Prostate gland (tissue), 2 donors: ENCODE measurements at regions not wholly inside any gene's neighbourhood (a gene's known extent, or its start where the extent isn't known, plus 50 kb on each side); places are given as distances from the start of the nearest gene placed in this dataset.
A peak's percentile ranks its signal among the peaks of the same experiment; 100 is the strongest.

Experiments
- DNase-seq: peaks from one replicate; pipeline ENCODE4 v3.0.0-alpha.2; 2019; ENCODE audit warnings: low spot score
- H3K27ac ChIP-seq, 2 donors: fragments of 200-600 bp; sonication (generic); 2 replicates each; pipeline ENCODE4 v1.5.1; 2017 to 2019
- H3K27me3 ChIP-seq: fragments of 200-600 bp; sonication (generic); replicated peaks from 2 replicates; pipeline ENCODE4 v1.5.1; 2019; ENCODE audit not compliant: insufficient read depth
- H3K36me3 ChIP-seq, 2 donors: fragments of 200-600 bp; sonication (generic); 1 replicate in 1 of 2; 2 replicates in 1 of 2; pipeline versions ENCODE4 v1.5.1 to v1.8.1; 2017 to 2019
- H3K4me1 ChIP-seq: fragments of 200-600 bp; sonication (generic); replicated peaks from 2 replicates; pipeline ENCODE4 v1.5.1; 2019
- H3K4me3 ChIP-seq, 2 donors: fragments of 200-600 bp; sonication (generic); 2 replicates each; pipeline ENCODE4 v1.5.1; 2017 to 2019
- H3K9me3 ChIP-seq: fragments of 200-600 bp; sonication (generic); 2 replicates; pipeline ENCODE4 v1.5.1; 2017
- CTCF ChIP-seq, 4 experiments: fragments of 200-600 bp in 2 of 4; fragments of 450-650 bp in 2 of 4; sonication (generic) in 2 of 4; IDR thresholded peaks; 1 replicate in 3 of 4; 2 replicates in 1 of 4; pipeline ENCODE4 v1.5.1; 2016 to 2019; ENCODE audit warnings: antibody characterized with exemption in 4 of 4, mild to moderate bottlenecking in 2 of 4, moderate library complexity in 2 of 4
- POLR2A ChIP-seq: fragments of 450-650 bp; IDR thresholded peaks from one replicate; pipeline ENCODE4 v1.6.1; 2016; ENCODE audit warnings: antibody characterized with exemption, mild to moderate bottlenecking
- POLR2AphosphoS5 ChIP-seq: sonication (generic); formaldehyde crosslinking; IDR thresholded peaks from one replicate; pipeline ENCODE4 v1.6.1; 2017; ENCODE audit warnings: antibody characterized with exemption
- WGBS: methylation state at CpG from one replicate; pipeline ENCODE4 v1.1.5; 2018; 5-methylcytosine and 5-hydroxymethylcytosine counted together
- intact Hi-C: fragments of 100-400 bp; cut with DNase I; formaldehyde crosslinking; loops from one replicate; pipeline ENCODE4 v1.14.2; 2022

DNA sequence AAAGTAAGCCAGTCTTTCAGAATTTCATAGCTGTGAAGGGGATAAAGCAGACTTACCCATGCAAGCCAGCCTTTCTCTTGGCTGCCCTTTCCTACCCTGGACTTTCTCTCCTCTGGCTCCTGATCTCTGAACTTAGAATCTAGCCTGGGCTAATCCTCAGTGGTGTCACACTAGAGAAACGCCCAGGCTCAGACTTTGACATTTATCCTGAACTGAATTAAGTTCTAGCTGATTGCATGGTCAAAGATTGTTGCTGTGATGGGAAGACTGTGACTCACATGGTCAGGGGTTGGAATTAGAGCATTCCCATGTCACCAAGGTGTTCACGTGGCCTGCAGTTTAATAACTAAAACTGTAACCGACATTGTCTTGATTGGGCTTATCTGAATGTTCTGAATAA lies 469.5 kb upstream of the FAT1 start:
- TF ChIP-seq CTCF (IDR thresholded peaks at IDR 0.05), result no peak
- no peak for TF ChIP-seq POLR2A
- TF ChIP-seq POLR2AphosphoS5, result no peak
- Histone ChIP-seq H3K4me1 (no peaks in the 10 kb centered on the region), H3K4me3 (no peak overlapping the region), H3K27ac (no peak overlapping the region), H3K9me3 (no peaks in the 10 kb centered on the region), H3K27me3 (no peaks in the 10 kb centered on the region), H3K36me3 (no peaks in the 10 kb centered on the region)
- 59% methylated on average over 3 of the region's 3 CpGs for WGBS
- no peak for DNase-seq
- intact Hi-C loops, result no loop called here

- Histone ChIP-seq H3K27me3 (no peaks in the 10 kb centered on the region), H3K4me3 (no peak overlapping the region), H3K36me3 (no peaks in the 10 kb centered on the region), H3K4me1 (peaks cover 3% of the 10 kb centered on the region), H3K9me3 (no peaks in the 10 kb centered on the region), H3K27ac (no peak overlapping the region)
- DNase-seq, result no peak
- 51% methylated on average over 5 of the region's 5 CpGs for WGBS
- TF ChIP-seq POLR2A (no peak), POLR2AphosphoS5 (no peak), CTCF (IDR thresholded peaks at IDR 0.05) (no peak)
- intact Hi-C loops, result no loop called here
These were observed 480.8 kb upstream of the FAT1 start for GRCh38 chr4:187204389-187204918.

GRCh38 chr4:187207931-187208330 lies 484.3 kb upstream of the FAT1 start:
- intact Hi-C loops, result no loop called here
- H3K27ac ChIP-seq, result no peak overlapping the region
- no peak overlapping the region for H3K4me3 ChIP-seq
- no peaks in the 10 kb centered on the region for H3K36me3 ChIP-seq
- no peaks in the 10 kb centered on the region for H3K9me3 ChIP-seq
- peaks cover 10% of the 10 kb centered on the region for H3K4me1 ChIP-seq
- DNase-seq, result no peak
- no peaks in the 10 kb centered on the region for H3K27me3 ChIP-seq
- TF ChIP-seq POLR2AphosphoS5, result peak; percentile 33
- TF ChIP-seq POLR2A, result no peak
- 42% methylated on average over 3 of the region's 3 CpGs for WGBS

GRCh38 chr4:187208651-187209050 lies 485.0 kb upstream of the FAT1 start:
- Histone ChIP-seq H3K4me1 (peaks cover 10% of the 10 kb centered on the region), H3K27ac (peak overlapping the region in 1 of 2 donors; percentile 45), H3K9me3 (no peaks in the 10 kb centered on the region), H3K27me3 (no peaks in the 10 kb centered on the region), H3K36me3 (no peaks in the 10 kb centered on the region), H3K4me3 (no peak overlapping the region)
- intact Hi-C loops, result no loop called here
- no peak for DNase-seq
- TF ChIP-seq POLR2A (no peak), CTCF (IDR thresholded peaks at IDR 0.05) (no peak), POLR2AphosphoS5 (no peak)
- 82% methylated on average over 2 of the region's 2 CpGs for WGBS

GRCh38 chr4:187209921-187210613 lies 486.4 kb upstream of the FAT1 start:
- H3K27me3 ChIP-seq, result no peaks in the 10 kb centered on the region
- H3K4me1 ChIP-seq, result peaks cover 10% of the 10 kb centered on the region
- no peaks in the 10 kb centered on the region for H3K9me3 ChIP-seq
- DNase-seq, result peak; percentile 94
- intact Hi-C loops, result no loop called here
- no peak overlapping the region for H3K4me3 ChIP-seq
- TF ChIP-seq POLR2A (no peak), POLR2AphosphoS5 (peak; percentile 92)
- peak overlapping the region; percentile 30 to 71 for H3K27ac ChIP-seq
- no peaks in the 10 kb centered on the region for H3K36me3 ChIP-seq
- WGBS, result 53% methylated on average over 11 of the region's 11 CpGs
